ENCODE measurements at regions not wholly inside any gene's neighbourhood (a gene's known extent, or its start where the extent isn't known, plus 50 kb on each side); places are given as distances from the start of the nearest gene placed in this dataset.

DNA sequence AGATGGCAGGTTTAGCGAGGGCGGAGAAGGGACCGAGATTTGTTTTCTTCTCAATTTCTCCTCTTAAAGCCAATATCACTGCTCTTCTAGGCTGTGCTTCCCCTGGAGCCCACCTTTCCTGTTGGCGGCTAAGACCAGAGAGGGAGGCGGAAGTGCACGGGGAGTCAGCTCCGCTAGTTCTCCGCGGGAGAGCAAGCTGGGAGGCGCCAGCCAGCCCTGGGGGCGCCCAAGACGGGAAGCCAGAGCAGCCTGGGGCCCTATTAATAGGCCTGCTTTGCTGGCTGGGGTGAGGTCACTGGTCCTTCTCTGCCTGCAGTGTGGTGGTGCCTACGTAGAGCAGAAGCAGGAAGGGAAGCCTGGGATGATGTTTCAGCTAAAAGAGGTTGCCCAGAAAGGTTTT lies 61.6 kb downstream of the LSM5 start:
- DNase-seq (ENCODE audit: low read depth in 2 of 2), result no peak

DNA sequence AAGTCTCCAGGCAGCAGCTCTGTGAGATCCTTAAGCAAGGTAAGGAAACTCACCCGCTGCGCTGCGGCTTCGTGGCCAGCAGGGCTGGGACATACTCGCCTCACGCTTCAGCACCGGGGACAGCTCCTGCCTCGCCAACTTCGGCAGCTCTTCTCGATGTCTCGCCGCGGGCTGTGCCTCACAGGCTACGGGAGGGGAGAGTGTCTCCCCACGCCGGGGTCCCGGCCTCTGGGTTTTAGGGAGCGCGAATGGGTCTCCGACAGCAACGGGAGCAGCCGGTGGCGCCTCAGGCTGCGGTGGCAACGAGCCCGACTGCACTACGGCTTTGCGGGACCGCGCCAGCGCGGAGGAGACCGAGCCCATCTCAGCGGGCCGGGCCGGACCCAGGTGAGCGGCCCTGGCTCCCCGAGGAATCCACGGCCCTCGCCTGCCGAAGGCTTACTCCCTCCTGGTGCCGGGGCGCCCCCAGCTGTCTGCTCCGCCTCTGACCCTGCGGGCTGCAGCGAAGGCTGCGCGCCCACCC lies 62.4 kb downstream of the LSM5 start:
- peak; percentile 48 to 77 for DNase-seq (ENCODE audit: low read depth in 2 of 2)

DNA sequence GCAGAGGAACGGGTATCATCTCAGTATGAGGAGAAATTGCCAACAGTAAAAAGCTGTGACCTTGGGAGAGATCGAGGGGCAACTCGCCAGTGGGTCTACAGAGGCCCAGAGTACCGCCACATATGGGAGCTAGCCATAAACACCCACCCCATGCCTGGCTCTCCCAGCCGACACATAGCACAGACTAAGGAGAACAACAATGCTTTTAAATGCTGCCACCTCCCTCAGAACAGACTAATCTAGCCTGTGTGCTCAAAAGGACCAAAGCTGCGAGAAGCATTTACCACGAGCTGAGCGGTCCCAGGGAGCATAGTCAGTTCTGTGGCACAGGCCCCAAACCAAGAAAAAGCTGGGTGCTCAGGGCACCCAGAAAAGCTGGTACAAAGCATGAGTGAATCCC lies 73.3 kb downstream of the LSM5 start:
- no peak for DNase-seq (ENCODE audit: low read depth in 2 of 2)

DNA sequence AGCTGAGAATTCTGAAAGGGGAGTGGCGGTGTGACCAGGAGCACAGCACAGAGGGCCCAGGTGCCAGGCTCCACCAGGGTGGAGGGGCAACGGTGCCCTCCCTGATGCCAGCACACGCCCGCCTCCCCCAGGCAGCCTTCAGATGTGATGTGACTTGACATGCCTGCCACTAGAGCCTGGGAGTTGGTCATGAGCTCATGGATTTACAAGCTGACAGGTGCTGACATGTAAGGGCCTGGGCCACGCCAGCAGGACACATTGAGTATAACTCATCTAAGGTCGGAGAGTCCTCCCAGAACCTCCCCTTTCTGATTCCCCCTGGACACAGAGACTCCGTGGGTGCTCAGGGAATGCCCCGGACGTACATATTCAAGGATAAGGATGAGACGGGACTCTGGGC lies 74.2 kb downstream of the LSM5 start:
- no peak for DNase-seq (ENCODE audit: low read depth in 2 of 2)

DNA sequence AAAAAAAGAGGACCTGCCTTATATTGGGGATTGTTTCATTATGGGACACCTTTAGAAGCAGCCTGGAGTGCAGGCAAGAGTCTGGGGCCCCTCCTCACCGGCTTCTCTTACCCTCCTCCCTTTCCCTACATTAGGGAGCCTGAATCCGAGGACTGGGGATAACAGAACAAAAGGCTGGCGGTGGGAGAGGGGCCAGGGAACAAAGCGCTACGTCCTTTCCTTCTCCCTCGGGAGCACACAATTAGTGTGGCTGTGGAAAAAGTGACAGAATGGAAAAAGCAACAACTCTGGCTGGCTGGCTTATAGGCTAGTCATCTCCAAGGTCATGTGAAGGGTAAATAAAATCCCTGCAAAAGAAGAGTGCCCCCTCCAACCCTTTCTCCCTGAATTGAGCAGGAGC lies 74.7 kb downstream of the LSM5 start:
- no peak for DNase-seq (ENCODE audit: low read depth in 2 of 2)

DNA sequence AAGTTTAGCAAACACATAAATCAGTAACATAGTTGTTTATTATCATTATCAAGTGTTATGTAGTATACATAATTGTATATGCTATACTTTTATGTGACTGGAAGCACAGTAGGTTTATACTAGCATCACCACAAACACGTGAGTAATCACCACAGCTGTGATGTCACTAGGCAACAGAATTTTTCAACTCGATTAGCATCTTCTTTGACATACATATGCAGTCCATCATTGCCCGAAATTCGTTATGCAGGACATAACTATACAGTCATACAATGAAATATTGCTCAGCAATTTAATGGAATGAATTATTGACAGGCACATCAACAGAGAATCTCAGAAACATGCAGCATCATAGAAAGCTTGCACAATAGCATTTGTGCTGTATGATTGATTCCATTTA lies 77.7 kb downstream of the LSM5 start:
- no peak for DNase-seq (ENCODE audit: low read depth in 2 of 2)

DNA sequence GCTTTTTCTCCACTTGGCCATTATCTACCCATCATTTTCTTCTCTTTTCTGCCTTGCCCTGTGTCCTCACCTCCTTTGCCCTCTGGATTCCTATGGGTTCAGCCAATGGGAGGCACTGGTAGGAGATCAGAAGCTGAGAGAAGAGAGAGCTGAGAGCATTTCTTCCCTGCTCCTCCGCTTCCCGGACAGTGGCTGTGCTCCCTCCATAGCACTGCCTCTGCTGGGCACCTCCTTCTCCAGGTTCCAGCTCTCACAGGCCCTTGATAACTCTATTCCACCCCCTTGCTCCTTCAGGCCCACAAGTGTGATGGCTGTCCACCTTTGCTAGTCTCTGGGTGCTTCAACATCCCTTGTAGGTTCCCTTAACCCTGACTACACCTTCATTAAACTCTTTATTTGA lies 79.6 kb downstream of the LSM5 start:
- DNase-seq (ENCODE audit: low read depth in 2 of 2), result no peak

DNA sequence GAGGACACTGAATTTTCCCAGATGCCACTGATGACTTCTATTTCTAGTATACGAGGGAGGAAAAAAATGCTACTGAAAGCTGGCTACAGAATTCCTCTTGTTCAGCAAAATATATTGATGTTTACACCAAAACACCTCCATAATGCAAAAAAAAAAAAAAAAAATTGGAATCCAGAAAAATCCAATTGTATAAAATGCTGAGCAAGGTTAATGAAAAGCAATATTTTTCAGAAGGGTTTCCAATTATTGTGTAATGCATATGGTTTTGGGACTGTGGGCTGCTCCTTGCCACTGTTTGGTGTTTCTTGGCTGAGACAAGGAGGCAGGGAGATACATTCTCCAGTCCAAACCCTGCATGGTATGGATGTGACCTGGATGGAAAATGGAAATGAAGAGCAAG lies 83.8 kb downstream of the LSM5 start:
- DNase-seq (ENCODE audit: low read depth in 2 of 2), result no peak

DNA sequence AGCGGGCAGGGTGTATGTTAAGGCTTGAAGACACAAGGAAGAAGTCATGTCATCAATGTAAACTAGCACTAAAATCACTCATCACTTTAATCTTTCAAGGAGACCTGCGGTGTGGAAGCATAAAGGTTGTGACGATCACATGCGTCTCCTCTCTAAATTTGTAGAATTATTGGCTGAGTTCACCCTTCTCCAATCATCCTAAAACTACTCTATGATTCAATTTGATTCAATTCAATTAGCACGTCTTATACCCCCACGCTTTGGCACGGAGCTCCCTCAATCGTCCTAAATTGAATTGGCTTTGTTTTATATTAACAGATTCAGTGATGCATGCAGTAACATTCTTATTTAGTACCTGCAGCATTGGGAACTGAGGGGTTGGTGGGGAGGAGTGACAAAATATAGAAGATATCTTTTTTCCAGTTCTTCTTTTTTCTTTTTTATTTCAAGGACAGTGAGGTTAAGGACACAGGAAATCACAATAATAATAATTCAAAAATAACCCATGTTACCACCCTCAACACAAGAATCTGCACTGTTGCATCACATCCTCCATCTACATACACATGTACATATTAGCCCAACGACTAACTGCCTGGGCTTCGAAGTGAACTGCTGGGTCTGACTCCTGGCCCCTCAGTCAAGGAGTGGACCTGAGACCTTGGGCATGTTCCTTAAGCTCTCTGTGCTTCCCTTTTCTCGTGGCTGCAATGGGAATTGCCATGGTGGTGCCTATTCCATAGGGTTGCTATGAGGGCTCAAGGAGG lies 86.5 kb downstream of the LSM5 start:
- no peak for DNase-seq (ENCODE audit: low read depth in 2 of 2)

DNA sequence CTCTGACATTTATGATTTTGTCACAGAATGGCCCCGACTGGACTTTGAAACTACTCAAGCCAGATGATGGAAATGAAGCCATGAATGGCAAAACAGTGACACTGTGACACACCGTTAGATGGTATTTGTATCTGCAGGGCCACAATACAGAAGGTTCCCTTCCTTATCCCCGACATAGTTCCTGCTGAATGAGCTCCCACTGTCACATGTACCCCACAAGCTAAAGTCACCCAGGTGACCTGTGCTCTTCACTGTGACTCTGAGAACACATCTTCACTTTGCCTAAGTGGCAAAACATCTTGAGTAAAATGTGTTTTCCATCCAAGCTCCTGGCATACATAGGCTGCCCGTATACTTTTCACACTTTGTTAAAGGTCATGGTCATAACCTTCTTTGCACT lies 89.5 kb downstream of the LSM5 start:
- DNase-seq (ENCODE audit: low read depth in 2 of 2), result no peak

DNA sequence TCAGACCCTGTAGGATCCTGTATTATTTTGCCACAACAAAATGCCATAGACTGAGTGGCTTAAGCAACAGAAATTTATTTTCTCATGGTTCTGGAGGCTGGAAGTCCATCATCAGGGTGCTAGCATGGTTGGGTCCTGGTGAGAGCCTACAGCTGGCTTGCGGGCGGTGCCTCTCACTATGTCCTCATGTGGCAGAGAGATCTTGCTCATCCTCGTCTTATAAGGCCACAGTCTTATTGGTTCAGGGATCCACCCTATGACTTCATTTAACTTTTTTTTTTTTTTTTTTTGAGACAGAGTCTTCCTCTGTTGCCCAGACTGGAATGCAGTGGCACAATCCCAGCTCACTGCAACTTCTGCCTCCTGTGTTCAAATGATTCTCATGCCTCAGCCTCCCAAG lies 90.9 kb downstream of the LSM5 start:
- DNase-seq (ENCODE audit: low read depth in 2 of 2), result no peak

DNA sequence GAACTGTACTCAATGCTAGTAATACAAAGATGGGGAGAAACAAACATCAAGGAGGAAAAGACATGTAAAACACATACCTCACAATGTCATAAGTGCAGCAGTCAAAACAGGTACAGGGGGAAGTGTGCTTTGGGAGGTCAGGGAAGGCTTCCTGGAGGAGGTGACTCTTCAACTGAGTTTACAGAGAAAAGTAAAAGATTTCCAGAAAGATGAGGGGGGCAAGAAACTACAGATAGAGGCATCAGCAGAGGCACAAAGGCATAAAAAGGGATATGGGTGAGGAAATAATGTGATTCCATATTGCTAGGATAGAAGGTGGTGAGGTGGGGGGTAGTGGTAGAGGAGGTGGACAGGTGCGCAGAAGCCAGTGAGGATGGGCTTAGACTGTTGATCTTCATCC lies 95.0 kb downstream of the LSM5 start:
- no peak for DNase-seq (ENCODE audit: low read depth in 2 of 2)

DNA sequence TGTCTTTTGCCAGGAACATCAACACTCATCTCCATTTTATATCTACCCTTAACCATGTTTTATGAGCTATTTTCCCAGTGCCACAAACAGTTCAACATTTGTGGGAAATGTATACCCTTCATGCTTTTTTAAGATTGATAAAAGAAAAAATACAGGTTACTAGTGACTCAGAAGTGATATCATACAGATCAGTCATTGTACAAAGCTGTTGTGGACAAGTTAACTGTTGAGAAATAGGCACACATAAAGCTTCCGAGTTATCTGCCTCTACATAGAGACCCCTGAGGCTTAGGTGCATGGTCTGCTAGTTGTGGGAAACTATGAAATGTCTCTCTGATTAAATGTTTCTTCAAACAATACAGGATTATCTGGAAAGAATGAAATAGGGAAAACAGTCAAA lies 96.3 kb downstream of the LSM5 start:
- no peak for DNase-seq (ENCODE audit: low read depth in 2 of 2)

DNA sequence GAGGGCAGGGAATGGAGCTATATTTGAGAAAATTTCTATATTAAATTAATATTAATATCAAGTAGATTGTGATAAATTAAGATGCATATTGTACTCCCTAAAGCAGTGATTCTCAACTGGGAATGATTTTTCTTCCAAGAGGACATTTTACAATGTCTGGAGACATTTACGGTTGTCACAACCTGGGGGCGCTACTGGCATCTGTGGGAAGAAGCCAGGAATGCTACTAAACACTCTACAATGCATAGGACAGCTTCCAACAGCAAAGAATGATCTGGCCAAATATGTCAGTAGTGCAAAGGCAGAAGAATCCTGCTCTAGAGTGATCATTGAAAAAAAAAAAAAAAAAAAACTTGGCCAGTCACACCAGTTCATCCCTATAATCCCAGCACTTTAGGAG lies 100.0 kb downstream of the LSM5 start:
- no peak for DNase-seq (ENCODE audit: low read depth in 2 of 2)

DNA sequence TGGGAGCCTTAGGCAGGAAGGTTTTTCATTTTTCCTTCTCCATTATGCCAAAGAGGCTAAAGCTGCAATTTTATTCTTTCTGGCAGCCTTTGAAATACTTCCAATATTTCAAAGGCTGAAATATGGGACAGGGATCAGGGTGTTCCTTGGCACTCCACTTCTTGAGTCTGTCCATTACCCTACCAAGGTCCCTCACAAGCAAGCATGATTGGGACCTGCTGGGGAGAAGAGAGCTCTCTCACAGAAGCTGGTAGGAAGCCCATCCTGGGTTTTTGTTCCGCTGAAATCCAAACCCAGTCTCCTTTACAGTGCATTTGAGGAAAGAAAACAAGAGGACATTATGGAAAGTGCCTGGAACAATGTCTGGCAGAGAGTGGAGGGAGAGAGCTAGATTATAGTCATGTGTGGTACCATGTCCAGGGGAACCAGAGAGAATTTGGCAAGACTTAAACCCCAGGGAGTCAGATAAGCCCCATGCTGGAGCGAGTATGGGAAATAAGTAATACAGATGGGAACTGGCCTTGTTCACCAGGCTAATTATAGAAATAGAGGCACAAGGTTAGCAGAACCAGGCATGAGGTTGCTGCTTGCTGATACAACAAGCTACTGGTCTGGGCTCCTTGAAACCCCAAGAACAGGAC lies 104.7 kb downstream of the LSM5 start:
- no peak for DNase-seq (ENCODE audit: low read depth in 2 of 2)

DNA sequence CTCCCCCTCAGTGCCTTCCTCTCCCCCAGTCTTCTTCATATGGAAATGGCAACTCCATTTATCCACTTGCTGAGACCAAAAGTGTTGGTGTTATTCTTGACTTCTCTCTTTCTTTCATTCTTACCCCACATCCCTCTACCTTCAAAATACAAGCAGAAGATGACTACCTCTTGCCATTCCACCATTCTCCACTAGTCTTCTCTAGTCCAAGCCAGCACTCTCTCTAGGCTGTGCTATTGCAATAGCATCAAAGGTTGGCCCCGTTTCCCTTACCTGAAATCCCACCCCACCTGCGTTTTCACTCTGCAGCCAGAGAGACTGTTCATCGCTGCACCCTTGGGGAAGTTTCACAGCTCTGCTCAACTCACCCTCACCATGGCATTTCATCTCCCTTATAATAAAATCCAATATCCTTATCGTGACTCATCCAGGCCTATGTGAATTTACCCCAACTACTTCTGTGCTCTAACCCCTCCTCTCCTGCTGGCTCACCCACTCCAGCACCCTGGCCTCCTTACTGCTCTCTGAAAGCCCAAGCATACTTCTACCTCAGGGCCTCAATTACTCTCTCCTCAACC lies 109.1 kb downstream of the LSM5 start:
- no peak for DNase-seq (ENCODE audit: low read depth in 2 of 2)

DNA sequence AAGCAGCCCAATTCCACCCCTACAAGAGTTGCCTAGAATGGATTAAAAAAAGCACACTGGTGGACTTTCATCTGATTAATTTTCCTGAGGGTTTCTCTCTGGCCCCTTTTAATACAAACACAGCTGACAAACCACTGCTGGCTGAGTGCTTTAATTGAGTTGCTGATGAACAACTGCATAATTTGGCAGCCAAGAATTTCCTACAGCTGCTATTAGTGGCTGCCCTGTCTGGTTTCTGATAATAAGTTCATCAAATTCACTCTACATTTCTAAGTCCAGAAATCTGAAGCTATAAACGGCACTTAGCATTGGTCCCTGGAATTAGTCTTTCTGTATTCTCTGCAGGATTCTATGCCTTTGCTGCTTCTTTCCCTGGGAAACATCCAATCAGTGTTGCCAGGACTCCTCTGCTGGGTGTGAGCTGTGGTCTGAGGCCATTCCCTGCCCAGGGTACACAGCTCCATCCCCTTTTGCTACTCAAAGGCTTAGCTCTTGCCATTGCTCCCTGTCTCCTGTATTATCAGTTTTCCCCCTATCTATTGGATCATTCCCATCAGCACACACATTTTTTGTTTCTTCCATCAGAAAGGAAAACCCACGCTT lies 110.6 kb downstream of the LSM5 start:
- no peak for DNase-seq (ENCODE audit: low read depth in 2 of 2)

DNA sequence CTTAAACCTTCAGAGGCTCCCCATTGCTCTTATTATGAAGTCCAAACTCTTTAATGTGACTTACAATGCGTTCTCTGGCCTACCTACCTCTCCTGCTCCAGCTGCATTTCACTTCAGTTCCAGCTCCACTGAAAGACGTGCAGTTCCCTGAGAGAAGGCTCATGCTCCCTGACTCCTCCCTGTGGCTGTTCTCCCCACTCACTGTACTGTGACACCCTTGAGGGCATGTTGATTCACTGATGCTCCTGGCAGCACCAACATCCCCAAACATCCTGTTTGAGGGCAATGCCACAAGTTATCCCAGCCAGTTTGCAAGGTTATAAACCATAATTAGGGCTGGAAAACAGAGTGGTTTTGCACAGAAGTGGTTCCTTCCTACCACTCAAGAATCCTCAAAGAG lies 111.2 kb downstream of the LSM5 start:
- DNase-seq (ENCODE audit: low read depth in 2 of 2), result no peak

DNA sequence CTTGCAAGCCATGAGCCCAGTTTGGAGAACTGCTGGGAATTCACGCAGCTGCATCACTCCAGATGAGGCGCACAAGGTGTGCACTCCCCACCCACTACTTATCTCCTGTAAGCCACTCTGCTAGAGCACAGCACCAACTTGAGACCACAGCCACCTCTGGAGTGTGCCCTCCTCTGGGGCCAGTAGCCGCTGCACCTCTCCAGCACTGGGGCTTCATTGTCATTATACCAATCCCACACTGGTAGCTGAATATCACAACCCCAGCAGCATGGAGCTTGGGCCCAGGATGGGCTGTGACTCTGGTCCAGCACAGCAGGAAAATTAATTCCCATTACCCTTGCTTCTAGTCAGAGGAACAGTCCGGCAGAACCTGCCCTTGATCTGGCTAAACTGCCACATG lies 125.6 kb downstream of the LSM5 start:
- no peak for DNase-seq (ENCODE audit: low read depth in 2 of 2)

DNA sequence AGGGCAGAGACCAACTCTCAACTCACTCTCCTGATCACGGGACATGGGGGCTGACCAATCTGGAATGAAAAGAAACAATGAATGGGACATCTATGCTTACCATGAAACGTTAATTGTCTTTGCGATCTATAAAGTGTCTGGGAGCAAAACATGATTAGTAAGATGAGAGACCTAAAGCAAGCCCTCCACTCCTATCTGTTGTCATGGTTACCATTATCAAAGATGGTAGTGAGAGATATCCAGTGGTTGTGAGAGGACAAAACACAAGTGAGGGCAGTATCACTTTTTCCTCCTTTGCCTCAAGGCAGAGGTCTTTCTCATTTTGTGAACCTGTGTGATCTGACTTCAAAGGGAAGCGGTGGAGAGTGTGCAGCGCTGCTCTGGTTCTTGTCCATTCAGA lies 130.1 kb downstream of the LSM5 start:
- no peak for DNase-seq (ENCODE audit: low read depth in 2 of 2)

DNA sequence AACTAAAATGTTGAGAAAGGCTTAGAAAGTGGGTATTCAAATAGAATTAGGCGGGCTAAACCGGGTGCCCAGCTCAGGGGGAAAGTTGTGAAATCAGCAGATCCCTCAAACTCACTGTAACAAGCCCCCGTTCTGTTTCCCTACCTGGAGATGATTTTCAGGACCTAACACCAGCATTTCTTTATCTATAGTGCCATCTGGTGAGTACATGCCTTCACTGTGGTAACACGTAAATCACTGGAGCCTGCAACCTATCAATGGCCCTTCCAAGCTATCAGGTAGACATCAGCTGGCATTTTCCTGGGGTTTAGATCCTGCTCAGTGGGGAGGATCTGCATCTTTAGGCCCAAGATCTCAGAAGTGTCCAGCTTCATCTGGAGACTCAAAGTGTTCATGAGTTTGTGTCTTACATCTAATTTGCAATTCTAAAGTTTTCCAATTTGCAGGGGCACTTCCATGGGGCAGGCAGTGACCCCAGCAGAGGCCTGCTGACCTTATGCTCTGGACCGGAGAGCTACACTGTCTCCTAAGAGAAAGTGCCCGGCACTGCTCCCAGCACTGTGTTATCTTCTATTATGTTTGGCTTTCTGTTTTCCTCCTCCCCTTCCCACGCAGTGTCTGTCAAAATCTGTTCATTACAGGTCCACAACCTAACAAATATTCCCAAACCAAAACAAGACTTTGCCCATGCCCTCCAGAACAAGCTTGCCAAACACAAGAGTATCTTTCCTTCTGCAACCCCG lies 132.5 kb downstream of the LSM5 start:
- DNase-seq (ENCODE audit: low read depth in 2 of 2), result no peak

DNA sequence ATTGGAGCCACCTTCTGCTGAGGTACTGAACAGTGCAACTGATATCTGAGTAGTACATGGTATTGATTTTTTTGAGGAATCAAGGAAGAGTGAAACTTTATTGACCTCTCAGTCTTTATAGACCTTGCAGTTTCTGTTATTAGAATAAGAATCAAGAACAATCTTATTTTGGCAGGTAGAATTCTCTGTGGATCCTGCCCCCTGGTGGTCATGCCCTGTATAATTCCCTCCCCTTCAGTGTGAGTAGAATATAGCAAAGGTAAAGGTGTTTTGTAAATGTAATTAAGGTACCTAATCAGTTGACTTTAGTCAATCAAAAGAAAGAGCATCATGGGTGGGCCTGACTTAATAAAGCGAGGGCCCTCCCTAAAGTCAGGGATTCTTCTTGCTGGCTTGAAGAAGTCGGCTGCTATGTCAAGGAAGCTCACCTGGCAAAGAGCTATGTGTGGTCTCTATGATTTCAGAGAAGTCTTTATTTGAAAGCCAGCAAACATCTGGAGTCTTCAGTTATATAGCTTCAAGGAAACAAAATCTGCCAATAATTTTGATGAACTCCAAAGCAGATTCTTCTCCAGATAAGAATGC lies 142.8 kb downstream of the LSM5 start:
- DNase-seq (ENCODE audit: low read depth in 2 of 2), result peak; percentile 2 to 27

All from stimulated activated CD4-positive, alpha-beta T cell treated with anti-CD3 and anti-CD28 coated beads, Interleukin-4, amount 100 ng/mL, for 48 hours (primary cell).